CD4-positive, alpha-beta T cell (primary cell): ENCODE measurements at regions not wholly inside any gene's neighbourhood (a gene's known extent, or its start where the extent isn't known, plus 50 kb on each side); places are given as distances from the start of the nearest gene placed in this dataset.
A peak's percentile ranks its signal among the peaks of the same experiment; 100 is the strongest.

Experiments used
- ATAC-seq: fragments of 200-7000 bp; cut with Tn5 transposase; one replicate; pipeline ENCODE4 v1.10.0; 2022; ENCODE audit warnings: mild to moderate bottlenecking; ENCODE audit not compliant: poor library complexity
- CTCF ChIA-PET: fragments of 350-600 bp; sonication (Branson Sonifier 250); formaldehyde crosslinking; loops from one replicate; lab custom pipeline; 2021; ENCODE audit warnings: antibody characterized with exemption, inconsistent platforms; lab: Charles Lee
- POLR2A ChIA-PET: fragments of 350-600 bp; sonication (Branson Sonifier 250); formaldehyde crosslinking; loops from one replicate; lab custom pipeline; 2021; ENCODE audit warnings: antibody characterized with exemption, inconsistent platforms; lab: Charles Lee
- DNase-seq, 14 experiments: peaks; one replicate each; pipeline ENCODE4 v3.0.0-alpha.2; 2013 to 2020; ENCODE audit warnings: mixed read lengths in 2 of 14
- H3K27ac ChIP-seq, 2 donors: one replicate each; pipeline versions ENCODE4 v1.5.1 to v1.7.0; 2013; ENCODE audit warnings: low read length in 2 of 2, low read depth in 1 of 2, mild to moderate bottlenecking in 1 of 2
- H3K27me3 ChIP-seq, 2 experiments: 1 replicate in 1 of 2; 2 replicates in 1 of 2; pipeline versions ENCODE4 v1.6.1 to v1.7.0; 2013; ENCODE audit warnings: low read length in 2 of 2, control low read depth in 1 of 2, mild to moderate bottlenecking in 1 of 2, moderate library complexity in 1 of 2; ENCODE audit not compliant: insufficient read depth in 2 of 2, control insufficient read depth in 1 of 2
- H3K36me3 ChIP-seq: one replicate; pipeline ENCODE4 v1.6.1; 2013; ENCODE audit warnings: low read length, control low read depth; ENCODE audit not compliant: insufficient read depth
- H3K4me1 ChIP-seq: one replicate; pipeline ENCODE4 v1.6.1; 2013; ENCODE audit warnings: low read length, control low read depth; ENCODE audit not compliant: insufficient read depth
- H3K4me3 ChIP-seq: one replicate; pipeline ENCODE4 v1.5.1; 2013; ENCODE audit warnings: mild to moderate bottlenecking, low read length, moderate library complexity
- H3K9me3 ChIP-seq, 2 experiments: 1 replicate in 1 of 2; 2 replicates in 1 of 2; pipeline versions ENCODE4 v1.6.1 to v1.7.0; 2013; ENCODE audit warnings: low read length in 2 of 2, mild to moderate bottlenecking in 2 of 2, control low read depth in 1 of 2, moderate library complexity in 1 of 2; ENCODE audit not compliant: control insufficient read depth in 1 of 2, insufficient read depth in 1 of 2
- H3K27ac Mint-ChIP-seq: one replicate; pipeline ENCODE4 v1.8.0; 2020; ENCODE audit warnings: mixed read lengths
- H3K27me3 Mint-ChIP-seq: one replicate; pipeline ENCODE4 v1.8.0; 2021; ENCODE audit warnings: mixed read lengths
- H3K36me3 Mint-ChIP-seq: one replicate; pipeline ENCODE4 v1.8.0; 2021; ENCODE audit warnings: low read depth, mixed read lengths
- H3K4me1 Mint-ChIP-seq: one replicate; pipeline ENCODE4 v1.8.0; 2021; ENCODE audit warnings: low read depth, mixed read lengths
- H3K4me3 Mint-ChIP-seq: one replicate; pipeline ENCODE4 v1.8.0; 2020; ENCODE audit warnings: mild to moderate bottlenecking, mixed read lengths
- H3K9me3 Mint-ChIP-seq: one replicate; pipeline ENCODE4 v1.8.0; 2020; ENCODE audit warnings: mixed read lengths
- CTCF ChIP-seq: fragments of 200-600 bp; IDR thresholded peaks from one replicate; pipeline ENCODE4 v1.8.0; 2022; ENCODE audit warnings: antibody characterized with exemption, mild to moderate bottlenecking
- intact Hi-C, 2 experiments: fragments of 100-400 bp; cut with DNase I in 1 of 2; cut with micrococcal nuclease in 1 of 2; formaldehyde crosslinking; loops; one replicate each; pipeline versions ENCODE4 v1.15.1 to v1.9.0; 2023 to 2025; cut with DNase I, micrococcal nuclease

- Histone ChIP-seq H3K27me3 (no peaks in the 10 kb centered on the region), H3K36me3 (no peaks in the 10 kb centered on the region), H3K27ac (no peak overlapping the region), H3K4me1 (no peaks in the 10 kb centered on the region), H3K4me3 (no peak overlapping the region), H3K9me3 (no peaks in the 10 kb centered on the region)
- Mint-ChIP-seq H3K4me3 (no peak overlapping the region), H3K27ac (no peak overlapping the region), H3K27me3 (peaks cover 13% of the 10 kb centered on the region), H3K4me1 (no peaks in the 10 kb centered on the region), H3K9me3 (no peaks in the 10 kb centered on the region), H3K36me3 (no peaks in the 10 kb centered on the region)
- no peak for ATAC-seq
- ChIA-PET CTCF (no interaction called here), POLR2A (no interaction called here)
- peak in 2 of 14 experiments; percentile 10 to 17 for DNase-seq
- intact Hi-C loops: no loop called here
- no peak for TF ChIP-seq CTCF
Measured at GRCh38 chr10:33571616-33572015, 237.1 kb upstream of the NRP1 start.

GRCh38 chr10:33570495-33570894, 236.0 kb upstream of the NRP1 start:
- no peaks in the 10 kb centered on the region for H3K36me3 Mint-ChIP-seq
- POLR2A ChIA-PET: no interaction called here
- Histone ChIP-seq H3K4me1 (no peaks in the 10 kb centered on the region), H3K27me3 (no peaks in the 10 kb centered on the region), H3K4me3 (no peak overlapping the region), H3K36me3 (no peaks in the 10 kb centered on the region), H3K27ac (no peak overlapping the region), H3K9me3 (no peaks in the 10 kb centered on the region)
- H3K27ac Mint-ChIP-seq: no peak overlapping the region
- H3K4me1 Mint-ChIP-seq: no peaks in the 10 kb centered on the region
- CTCF ChIA-PET: no interaction called here
- no peak for ATAC-seq
- intact Hi-C loops: no loop called here
- no peak for TF ChIP-seq CTCF
- H3K27me3 Mint-ChIP-seq: peaks cover 13% of the 10 kb centered on the region
- no peaks in the 10 kb centered on the region for H3K9me3 Mint-ChIP-seq
- H3K4me3 Mint-ChIP-seq: no peak overlapping the region
- peak in 2 of 14 experiments; percentile 30 to 31 for DNase-seq

GRCh38 chr10:33569702-33570101, 235.2 kb upstream of the NRP1 start:
- no peak overlapping the region for H3K4me3 ChIP-seq
- Mint-ChIP-seq H3K27me3 (peaks cover 9% of the 10 kb centered on the region), H3K36me3 (no peaks in the 10 kb centered on the region), H3K4me3 (no peak overlapping the region), H3K9me3 (no peaks in the 10 kb centered on the region), H3K27ac (no peak overlapping the region), H3K4me1 (no peaks in the 10 kb centered on the region)
- no peaks in the 10 kb centered on the region for H3K9me3 ChIP-seq
- CTCF ChIA-PET: no interaction called here
- no peak overlapping the region for H3K27ac ChIP-seq
- DNase-seq: no peak
- TF ChIP-seq CTCF: no peak
- no peaks in the 10 kb centered on the region for H3K4me1 ChIP-seq
- POLR2A ChIA-PET: no interaction called here
- no peaks in the 10 kb centered on the region for H3K36me3 ChIP-seq
- no peaks in the 10 kb centered on the region for H3K27me3 ChIP-seq
- no peak for ATAC-seq
- intact Hi-C loops: no loop called here
